ENCODE measurements at regions not wholly inside any gene's neighbourhood (a gene's known extent, or its start where the extent isn't known, plus 50 kb on each side); places are given as distances from the start of the nearest gene placed in this dataset.

DNA sequence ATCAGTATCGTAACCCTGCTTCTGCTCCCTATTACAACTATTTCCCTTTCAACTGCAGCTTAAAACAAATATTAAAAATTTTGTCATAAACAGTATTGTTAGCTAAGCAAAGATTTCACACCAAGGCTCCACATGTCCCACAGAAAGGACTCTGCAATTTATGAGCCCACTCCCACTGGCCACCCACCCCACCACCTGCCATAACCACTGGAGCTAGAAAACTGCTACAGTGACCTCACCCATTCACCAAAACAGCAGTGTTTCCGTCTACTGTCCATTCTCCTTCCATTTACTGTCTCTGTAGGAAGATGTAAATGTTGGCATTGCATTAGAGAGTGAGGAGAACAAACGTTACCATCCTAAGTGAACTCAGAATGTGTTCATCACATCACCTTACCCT is 150.9 kb downstream of the IMPG2 start:
- Mint-ChIP-seq H3K9me3 (ENCODE audit: low read depth, unreplicated experiment) (peaks cover 5% of the 10 kb centered on the region), H3K4me3 (ENCODE audit: low read depth, unreplicated experiment) (no peak overlapping the region), H3K27me3 (ENCODE audit: unreplicated experiment) (no peaks in the 10 kb centered on the region), H3K36me3 (ENCODE audit: insufficient read depth, unreplicated experiment) (no peaks in the 10 kb centered on the region), H3K27ac (ENCODE audit: unreplicated experiment) (no peak overlapping the region), H3K4me1 (ENCODE audit: low read depth, unreplicated experiment) (no peaks in the 10 kb centered on the region)
- CTCF ChIA-PET: no interaction called here
- no TSS peak for BruUV-seq (replicated peaks)
- intact Hi-C loops (cut with micrococcal nuclease; ENCODE audit: unreplicated experiment): no loop called here
- no peak for DNase-seq
- no peak for TF ChIP-seq CTCF (IDR thresholded peaks at IDR 0.05; ENCODE audit: unreplicated experiment)

- Mint-ChIP-seq H3K4me3 (ENCODE audit: low read depth, unreplicated experiment) (no peak overlapping the region), H3K36me3 (ENCODE audit: insufficient read depth, unreplicated experiment) (no peaks in the 10 kb centered on the region), H3K27ac (ENCODE audit: unreplicated experiment) (no peak overlapping the region), H3K4me1 (ENCODE audit: low read depth, unreplicated experiment) (peaks cover 5% of the 10 kb centered on the region), H3K27me3 (ENCODE audit: unreplicated experiment) (no peaks in the 10 kb centered on the region), H3K9me3 (ENCODE audit: low read depth, unreplicated experiment) (peaks cover 4% of the 10 kb centered on the region)
- intact Hi-C loops (cut with micrococcal nuclease; ENCODE audit: unreplicated experiment): no loop called here
- DNase-seq: no peak
- TF ChIP-seq CTCF (IDR thresholded peaks at IDR 0.05; ENCODE audit: unreplicated experiment): no peak
- CTCF ChIA-PET: interaction anchor here (0.6 kb wide), 1 partner anchor 137 kb away, joined by 3 read pairs; no protein-coding TSS in a partner anchor
- BruUV-seq (replicated peaks): no TSS peak
Measured at GRCh38 chr3:101167376-101167775, 153.0 kb downstream of the IMPG2 start.

DNA sequence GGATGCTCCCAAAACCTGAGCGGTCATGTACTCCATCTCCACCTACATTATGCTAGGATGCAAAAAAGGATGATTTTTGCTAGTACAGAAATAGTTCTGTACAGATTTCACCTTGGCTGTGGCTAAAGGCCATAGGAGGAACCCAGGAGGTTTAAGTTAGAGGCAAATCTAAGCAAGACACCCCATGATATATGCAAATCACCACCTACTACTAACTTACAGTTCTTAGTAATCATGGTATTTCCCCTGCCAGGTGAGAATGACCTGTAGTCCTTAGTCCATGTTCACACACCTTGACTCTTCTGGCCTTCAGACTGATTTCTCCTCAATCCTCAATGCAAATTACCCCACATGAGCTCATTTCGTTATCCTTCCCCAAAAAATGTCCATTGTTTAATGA is 154.2 kb downstream of the IMPG2 start:
- CTCF ChIA-PET: no interaction called here
- DNase-seq: no peak
- Mint-ChIP-seq H3K27ac (ENCODE audit: unreplicated experiment) (no peak overlapping the region), H3K4me3 (ENCODE audit: low read depth, unreplicated experiment) (no peak overlapping the region), H3K27me3 (ENCODE audit: unreplicated experiment) (no peaks in the 10 kb centered on the region), H3K36me3 (ENCODE audit: insufficient read depth, unreplicated experiment) (no peaks in the 10 kb centered on the region), H3K9me3 (ENCODE audit: low read depth, unreplicated experiment) (no peaks in the 10 kb centered on the region), H3K4me1 (ENCODE audit: low read depth, unreplicated experiment) (peaks cover 9% of the 10 kb centered on the region)
- no TSS peak for BruUV-seq (replicated peaks)
- no peak for TF ChIP-seq CTCF (IDR thresholded peaks at IDR 0.05; ENCODE audit: unreplicated experiment)
- intact Hi-C loops (cut with micrococcal nuclease; ENCODE audit: unreplicated experiment): no loop called here

- no peaks in the 10 kb centered on the region for H3K9me3 Mint-ChIP-seq (ENCODE audit: low read depth, unreplicated experiment)
- BruUV-seq (replicated peaks): no TSS peak
- TF ChIP-seq CTCF (IDR thresholded peaks at IDR 0.05; ENCODE audit: unreplicated experiment): no peak
- H3K4me3 Mint-ChIP-seq (ENCODE audit: low read depth, unreplicated experiment): no peak overlapping the region
- peaks cover 9% of the 10 kb centered on the region for H3K4me1 Mint-ChIP-seq (ENCODE audit: low read depth, unreplicated experiment)
- CTCF ChIA-PET: interaction anchor here (0.7 kb wide), 1 partner anchor 209 kb away, joined by 3 read pairs; no protein-coding TSS in a partner anchor
- DNase-seq: no peak
- intact Hi-C loops (cut with micrococcal nuclease; ENCODE audit: unreplicated experiment): no loop called here
- H3K36me3 Mint-ChIP-seq (ENCODE audit: insufficient read depth, unreplicated experiment): no peaks in the 10 kb centered on the region
- H3K27ac Mint-ChIP-seq (ENCODE audit: unreplicated experiment): no peak overlapping the region
- no peaks in the 10 kb centered on the region for H3K27me3 Mint-ChIP-seq (ENCODE audit: unreplicated experiment)
Measured at GRCh38 chr3:101163554-101163953, 156.8 kb downstream of the IMPG2 start.

Data from Calu3 (cell line).